ENCODE measurements at regions not wholly inside any gene's neighbourhood (a gene's known extent, or its start where the extent isn't known, plus 50 kb on each side); places are given as distances from the start of the nearest gene placed in this dataset.

GRCh38 chr10:90999512-91000172, 78.8 kb upstream of the ANKRD1 start:
- H3K27ac ChIP-seq (ENCODE audit: low read depth in 2 of 2, low read length in 1 of 2) = no peak overlapping the region
- no peak overlapping the region for H3K4me3 ChIP-seq (ENCODE audit: low read depth in 2 of 2, low read length in 1 of 2)
- H3K27me3 ChIP-seq (ENCODE audit: insufficient read depth) = no peaks in the 10 kb centered on the region
- H3K9me3 ChIP-seq = no peaks in the 10 kb centered on the region
- H3K9me2 ChIP-seq = no peaks in the 10 kb centered on the region
- no peaks in the 10 kb centered on the region for H3K36me3 ChIP-seq (replicated peaks in 1 of 2; ENCODE audit: control insufficient read depth in 1 of 2, insufficient read depth in 2 of 2, low read length in 1 of 2)
- peaks cover 0 to 8% of the 10 kb centered on the region in 2 experiments; a peak in 1 of 4 replicates for H3K4me1 ChIP-seq (ENCODE audit: control insufficient read depth in 1 of 2, insufficient read depth in 2 of 2, low read depth in 1 of 2, low read length in 1 of 2)
- no peaks in the 10 kb centered on the region for H3F3A ChIP-seq (replicated peaks; ENCODE audit: insufficient read depth)
- CTCF ChIA-PET = interaction anchor here (0.9 to 1.5 kb wide), 2 partner anchors 54 to 88 kb away, joined by 3 to 4 read pairs; no protein-coding TSS in a partner anchor
- no peaks in the 10 kb centered on the region for H3K79me2 ChIP-seq (ENCODE audit: insufficient read depth)
- no peaks in the 10 kb centered on the region for H4K20me1 ChIP-seq (ENCODE audit: insufficient read depth)
- no peak for TF ChIP-seq RAD21 (IDR thresholded peaks at IDR 0.05; ENCODE audit: low read length)
- no peak for TF ChIP-seq MAX (IDR thresholded peaks at IDR 0.05; ENCODE audit: low read depth)
- TF ChIP-seq, protein P1, sequence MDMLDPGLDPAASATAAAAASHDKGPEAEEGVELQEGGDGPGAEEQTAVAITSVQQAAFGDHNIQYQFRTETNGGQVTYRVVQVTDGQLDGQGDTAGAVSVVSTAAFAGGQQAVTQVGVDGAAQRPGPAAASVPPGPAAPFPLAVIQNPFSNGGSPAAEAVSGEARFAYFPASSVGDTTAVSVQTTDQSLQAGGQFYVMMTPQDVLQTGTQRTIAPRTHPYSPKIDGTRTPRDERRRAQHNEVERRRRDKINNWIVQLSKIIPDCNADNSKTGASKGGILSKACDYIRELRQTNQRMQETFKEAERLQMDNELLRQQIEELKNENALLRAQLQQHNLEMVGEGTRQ (IDR thresholded peaks at IDR 0.05; ENCODE audit: borderline replicate concordance, low read depth, low read length) = no peak
- TF ChIP-seq FOSL2 (IDR thresholded peaks at IDR 0.05; ENCODE audit: borderline replicate concordance, low read depth) = no peak
- TF ChIP-seq GABPA (IDR thresholded peaks at IDR 0.05; ENCODE audit: low read depth) = no peak
- no peak for TF ChIP-seq YY1 (IDR thresholded peaks at IDR 0.05; ENCODE audit: low read depth)
- TF ChIP-seq RCOR1 (IDR thresholded peaks at IDR 0.05; ENCODE audit: low read length) = no peak
- no peak overlapping the region for H3K4me2 ChIP-seq
- H2AFZ ChIP-seq (ENCODE audit: low read depth) = no peak overlapping the region
- no peak overlapping the region for H3K9ac ChIP-seq
- WGBS (ENCODE audit: low lambda C conversion rate) = 84% methylated on average over 5 of the region's 5 CpGs
- DNase-seq = no peak
- POLR2A ChIA-PET = no interaction called here

DNA sequence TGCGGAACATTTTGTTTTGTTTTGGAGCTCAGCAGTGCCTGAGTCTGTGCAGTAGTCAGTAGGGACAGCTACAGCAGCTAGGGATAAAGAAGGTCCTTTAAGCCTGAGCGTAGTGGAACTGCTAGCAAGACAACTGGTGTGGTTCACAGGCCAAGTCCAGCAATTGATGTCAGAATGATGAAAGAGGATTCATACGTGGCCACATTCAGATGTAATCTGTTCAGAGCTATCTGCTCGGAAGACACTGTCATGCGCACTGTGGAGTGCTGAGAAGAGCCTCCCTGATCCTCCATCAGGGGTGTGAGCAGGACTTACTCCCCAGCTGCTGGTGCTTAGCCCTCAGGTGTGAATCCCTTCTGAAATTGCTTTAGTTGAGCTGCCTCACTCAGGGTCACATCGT, 79.6 kb upstream of the ANKRD1 start:
- 86% methylated on average over 6 of the region's 6 CpGs for WGBS (ENCODE audit: low lambda C conversion rate)
- no peak overlapping the region for H3K9ac ChIP-seq
- no peak overlapping the region for H2AFZ ChIP-seq (ENCODE audit: low read depth)
- no peak for DNase-seq
- no peaks in the 10 kb centered on the region for H4K20me1 ChIP-seq (ENCODE audit: insufficient read depth)
- no peaks in the 10 kb centered on the region for H3K9me3 ChIP-seq
- H3F3A ChIP-seq (replicated peaks; ENCODE audit: insufficient read depth) = no peaks in the 10 kb centered on the region
- H3K27ac ChIP-seq (ENCODE audit: low read depth in 2 of 2, low read length in 1 of 2) = no peak overlapping the region
- no peaks in the 10 kb centered on the region for H3K9me2 ChIP-seq
- H3K4me3 ChIP-seq (ENCODE audit: low read depth in 2 of 2, low read length in 1 of 2) = no peak overlapping the region
- H3K27me3 ChIP-seq (ENCODE audit: insufficient read depth) = no peaks in the 10 kb centered on the region
- no peak overlapping the region for H3K4me2 ChIP-seq
- ChIA-PET POLR2A (no interaction called here), CTCF (interaction anchor here (0.8 to 0.9 kb wide), 2 partner anchors 9 to 53 kb away, joined by 3 read pairs; no protein-coding TSS in a partner anchor)
- peaks cover 0 to 8% of the 10 kb centered on the region in 2 experiments; a peak in 1 of 4 replicates for H3K4me1 ChIP-seq (ENCODE audit: control insufficient read depth in 1 of 2, insufficient read depth in 2 of 2, low read depth in 1 of 2, low read length in 1 of 2)
- no peaks in the 10 kb centered on the region for H3K36me3 ChIP-seq (replicated peaks in 1 of 2; ENCODE audit: control insufficient read depth in 1 of 2, insufficient read depth in 2 of 2, low read length in 1 of 2)
- no peak for TF ChIP-seq RFX5 (IDR thresholded peaks at IDR 0.05; ENCODE audit: low read length)
- H3K79me2 ChIP-seq (ENCODE audit: insufficient read depth) = no peaks in the 10 kb centered on the region

DNA sequence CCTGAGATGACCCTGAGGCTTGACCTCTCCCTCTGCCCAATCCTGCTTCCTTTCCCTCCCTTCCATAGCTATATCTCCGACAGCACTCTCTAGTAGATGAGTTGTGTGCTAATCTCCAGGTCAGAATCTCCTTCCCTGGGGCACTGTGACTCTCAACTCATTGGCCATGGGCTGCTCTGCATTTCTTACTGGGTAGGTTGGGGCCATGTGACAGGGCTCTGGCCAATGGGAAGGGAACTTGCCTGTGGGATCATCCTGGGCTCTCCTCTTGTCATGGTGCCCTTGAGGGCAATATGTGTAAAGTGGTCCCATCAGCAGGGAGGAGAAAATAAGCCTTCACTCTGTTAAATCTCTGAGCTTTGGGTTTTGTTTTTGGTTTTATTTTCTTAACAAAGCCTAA, 80.1 kb upstream of the ANKRD1 start:
- Histone ChIP-seq H3K4me3 (ENCODE audit: low read depth in 2 of 2, low read length in 1 of 2) (no peak overlapping the region), H3K36me3 (replicated peaks in 1 of 2; ENCODE audit: control insufficient read depth in 1 of 2, insufficient read depth in 2 of 2, low read length in 1 of 2) (no peaks in the 10 kb centered on the region), H3K9me3 (no peaks in the 10 kb centered on the region), H3K27ac (ENCODE audit: low read depth in 2 of 2, low read length in 1 of 2) (no peak overlapping the region), H3F3A (replicated peaks; ENCODE audit: insufficient read depth) (peaks cover 3% of the 10 kb centered on the region), H3K4me1 (ENCODE audit: control insufficient read depth in 1 of 2, insufficient read depth in 2 of 2, low read depth in 1 of 2, low read length in 1 of 2) (peaks cover 0 to 8% of the 10 kb centered on the region in 2 experiments; a peak in 1 of 4 replicates), H3K27me3 (ENCODE audit: insufficient read depth) (no peaks in the 10 kb centered on the region), H3K9ac (no peak overlapping the region), H3K79me2 (ENCODE audit: insufficient read depth) (no peaks in the 10 kb centered on the region), H2AFZ (ENCODE audit: low read depth) (no peak overlapping the region), H3K9me2 (no peaks in the 10 kb centered on the region), H3K4me2 (no peak overlapping the region), H4K20me1 (ENCODE audit: insufficient read depth) (no peaks in the 10 kb centered on the region)
- CTCF ChIA-PET = interaction anchor here (0.8 kb wide), 1 partner anchor 8 kb away, joined by 3 read pairs; no protein-coding TSS in a partner anchor
- no peak for TF ChIP-seq RCOR1 (IDR thresholded peaks at IDR 0.05; ENCODE audit: low read length)
- no peak for TF ChIP-seq POLR2AphosphoS5 (IDR thresholded peaks at IDR 0.05; ENCODE audit: low read depth, low read length)
- no peak for TF ChIP-seq ELF1 (IDR thresholded peaks at IDR 0.05)
- no peak for TF ChIP-seq TEAD4 (IDR thresholded peaks at IDR 0.05; ENCODE audit: borderline replicate concordance, insufficient read depth)
- no peak for DNase-seq
- POLR2A ChIA-PET = no interaction called here
- WGBS (ENCODE audit: low lambda C conversion rate) = 92% methylated on average over 1 of the region's 1 CpG

All from SK-N-SH (cell line).